HK-2 (cell line): ENCODE measurements at regions not wholly inside any gene's neighbourhood (a gene's known extent, or its start where the extent isn't known, plus 50 kb on each side); places are given as distances from the start of the nearest gene placed in this dataset.

Source experiments
- DNase-seq: peaks from one replicate; pipeline ENCODE4 v3.0.0-alpha.2; 2018; ENCODE audit not compliant: unreplicated experiment

GRCh38 chr15:52876991-52877663, 87.0 kb upstream of the ONECUT1 start:
- DNase-seq, result no peak

- no peak for DNase-seq
These were observed 82.1 kb upstream of the ONECUT1 start for GRCh38 chr15:52872036-52872818.

- no peak for DNase-seq
These were observed 79.9 kb upstream of the ONECUT1 start for GRCh38 chr15:52870015-52870414.

- DNase-seq, result no peak
These were observed 76.6 kb upstream of the ONECUT1 start for GRCh38 chr15:52866698-52867097.

- DNase-seq, result no peak
These were observed 72.5 kb upstream of the ONECUT1 start for GRCh38 chr15:52862677-52863076.

GRCh38 chr15:52858782-52859176, 68.6 kb upstream of the ONECUT1 start:
- DNase-seq, result no peak

- no peak for DNase-seq
These were observed 68.0 kb upstream of the ONECUT1 start for GRCh38 chr15:52857937-52858781.

- DNase-seq, result no peak
These were observed 67.3 kb upstream of the ONECUT1 start for GRCh38 chr15:52857471-52857870.

GRCh38 chr15:52856286-52856685, 66.2 kb upstream of the ONECUT1 start:
- no peak for DNase-seq

GRCh38 chr15:52855157-52855556, 65.0 kb upstream of the ONECUT1 start:
- no peak for DNase-seq

- DNase-seq, result no peak
These were observed 54.7 kb upstream of the ONECUT1 start for GRCh38 chr15:52844823-52845222.
